Astrocyte of the spinal cord (primary cell): ENCODE measurements at regions not wholly inside any gene's neighbourhood (a gene's known extent, or its start where the extent isn't known, plus 50 kb on each side); places are given as distances from the start of the nearest gene placed in this dataset.

Experiments used
- DNase-seq: peaks from one replicate; pipeline ENCODE4 v3.0.0; 2011; ENCODE audit warnings: low read depth, low spot score
- H3K4me3 ChIP-seq: 2 replicates; pipeline ENCODE4 v1.5.1; 2011; ENCODE audit warnings: low read depth, mild to moderate bottlenecking, low read length, moderate library complexity
- in situ Hi-C: cut with HindIII; loops from 2 replicates; pipeline ENCODE4 v1.10.0; 2017; ENCODE audit warnings: low sequenced_read_pairs
- TF ChIP-seq, protein P1 (sequence below): IDR thresholded peaks from 2 replicates; pipeline ENCODE4 v1.5.1; 2012; ENCODE audit warnings: low read depth, mild to moderate bottlenecking, low read length, inconsistent platforms

DNA sequence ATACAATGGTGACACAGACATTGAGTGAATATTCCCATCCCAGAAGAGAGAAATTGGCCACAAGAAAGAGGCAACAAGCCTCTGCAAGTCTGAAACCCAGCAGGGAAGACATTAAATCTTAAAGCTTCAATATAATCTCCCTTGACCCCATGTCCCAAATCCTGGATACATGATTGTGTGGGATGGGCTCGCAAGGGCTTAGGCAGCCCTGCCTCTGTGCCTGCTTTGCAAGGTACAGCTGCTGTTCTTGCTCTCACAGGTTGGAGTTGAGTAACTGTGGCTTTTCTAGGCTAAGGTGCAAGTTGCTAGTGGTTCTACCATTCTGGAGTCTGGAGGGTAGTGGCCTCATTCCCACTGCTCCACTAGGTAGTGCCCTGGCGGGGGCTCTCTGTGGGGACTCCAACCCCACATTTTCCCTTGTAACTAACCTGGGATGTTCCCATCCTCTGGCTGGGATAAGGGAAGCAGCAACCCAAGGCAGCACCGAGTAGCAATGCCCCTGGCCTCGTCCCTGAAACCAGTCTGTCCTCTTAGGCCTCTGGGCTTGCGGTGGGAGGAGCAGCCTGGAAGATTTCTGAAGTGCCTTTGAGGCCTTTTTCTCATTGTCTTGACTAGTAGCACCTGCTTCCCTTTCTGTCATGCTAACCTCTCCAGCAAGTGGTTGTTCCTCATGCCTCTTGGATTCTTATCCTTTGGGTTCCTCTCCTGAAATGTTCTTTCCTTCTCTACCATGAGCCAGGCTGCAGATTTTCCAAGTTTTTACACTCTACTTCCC, 90.0 kb downstream of the FAM174B start:
- no peak for DNase-seq
- TF ChIP-seq, protein P1, sequence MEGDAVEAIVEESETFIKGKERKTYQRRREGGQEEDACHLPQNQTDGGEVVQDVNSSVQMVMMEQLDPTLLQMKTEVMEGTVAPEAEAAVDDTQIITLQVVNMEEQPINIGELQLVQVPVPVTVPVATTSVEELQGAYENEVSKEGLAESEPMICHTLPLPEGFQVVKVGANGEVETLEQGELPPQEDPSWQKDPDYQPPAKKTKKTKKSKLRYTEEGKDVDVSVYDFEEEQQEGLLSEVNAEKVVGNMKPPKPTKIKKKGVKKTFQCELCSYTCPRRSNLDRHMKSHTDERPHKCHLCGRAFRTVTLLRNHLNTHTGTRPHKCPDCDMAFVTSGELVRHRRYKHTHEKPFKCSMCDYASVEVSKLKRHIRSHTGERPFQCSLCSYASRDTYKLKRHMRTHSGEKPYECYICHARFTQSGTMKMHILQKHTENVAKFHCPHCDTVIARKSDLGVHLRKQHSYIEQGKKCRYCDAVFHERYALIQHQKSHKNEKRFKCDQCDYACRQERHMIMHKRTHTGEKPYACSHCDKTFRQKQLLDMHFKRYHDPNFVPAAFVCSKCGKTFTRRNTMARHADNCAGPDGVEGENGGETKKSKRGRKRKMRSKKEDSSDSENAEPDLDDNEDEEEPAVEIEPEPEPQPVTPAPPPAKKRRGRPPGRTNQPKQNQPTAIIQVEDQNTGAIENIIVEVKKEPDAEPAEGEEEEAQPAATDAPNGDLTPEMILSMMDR, result no peak
- in situ Hi-C loops, result no loop called here

DNA sequence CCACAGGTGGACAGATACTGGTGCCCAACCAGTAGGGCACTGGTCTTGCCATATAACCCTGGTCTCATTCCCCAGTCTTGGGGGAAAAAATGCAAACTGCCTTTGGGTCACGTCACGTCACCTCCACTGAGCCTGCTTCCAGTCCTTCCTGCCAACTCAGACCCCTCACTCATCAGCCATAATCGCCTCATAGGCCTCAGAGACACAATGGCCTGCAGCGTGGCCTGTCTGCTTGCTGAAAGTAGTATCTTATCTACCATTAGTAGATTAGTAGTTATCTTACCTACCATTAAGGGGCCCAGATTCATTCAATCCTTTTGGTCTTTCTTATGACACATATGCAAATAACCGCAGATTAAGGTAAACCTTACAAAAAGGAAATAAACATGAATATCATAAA, 93.8 kb downstream of the FAM174B start:
- H3K4me3 ChIP-seq, result no peak overlapping the region
- DNase-seq, result no peak
- TF ChIP-seq, protein P1, result no peak
- in situ Hi-C loops, result no loop called here

More for the DNA sequence above, 90.0 kb downstream of the FAM174B start:
- no peak overlapping the region for H3K4me3 ChIP-seq

DNA sequence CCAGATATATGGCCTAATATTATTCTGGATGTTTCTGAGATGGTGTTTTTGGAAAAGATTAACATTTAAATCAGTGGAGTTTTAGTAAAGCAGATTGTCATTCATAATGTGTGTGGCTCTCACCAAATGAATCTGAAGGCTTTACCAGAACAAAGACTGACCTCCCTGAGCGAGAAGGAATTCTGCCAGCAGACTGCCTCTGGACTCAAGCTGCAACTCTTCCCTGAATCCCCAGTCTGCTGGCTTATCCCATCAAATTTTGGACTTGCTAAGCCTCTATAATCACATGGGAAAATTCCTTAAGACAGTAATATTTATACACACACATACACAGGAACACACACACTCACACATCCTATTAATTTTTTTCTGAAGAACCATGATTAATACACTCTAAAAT, 102.3 kb downstream of the FAM174B start:
- in situ Hi-C loops, result no loop called here
- H3K4me3 ChIP-seq, result no peak overlapping the region
- no peak for DNase-seq
- TF ChIP-seq, protein P1, result no peak

DNA sequence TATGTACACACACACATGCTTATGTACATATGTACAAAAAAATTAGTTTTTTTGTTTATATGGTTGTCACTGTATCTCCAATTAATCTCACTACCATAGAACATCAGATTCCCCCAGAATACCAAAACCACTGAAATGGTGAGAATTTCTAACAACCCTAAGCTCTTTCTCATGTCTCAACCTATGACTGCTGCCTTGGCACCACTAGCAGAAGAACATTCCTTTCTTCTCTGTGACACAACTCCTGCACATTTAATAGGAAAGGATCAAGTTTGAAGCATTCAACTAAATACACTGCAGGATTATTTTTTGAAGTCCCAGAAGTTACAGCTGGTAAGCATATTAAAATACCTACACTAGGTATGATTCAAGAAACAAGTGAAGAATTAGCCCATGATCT, 109.6 kb downstream of the FAM174B start:
- in situ Hi-C loops, result no loop called here
- no peak for DNase-seq
- H3K4me3 ChIP-seq, result no peak overlapping the region
- TF ChIP-seq, protein P1, result no peak

DNA sequence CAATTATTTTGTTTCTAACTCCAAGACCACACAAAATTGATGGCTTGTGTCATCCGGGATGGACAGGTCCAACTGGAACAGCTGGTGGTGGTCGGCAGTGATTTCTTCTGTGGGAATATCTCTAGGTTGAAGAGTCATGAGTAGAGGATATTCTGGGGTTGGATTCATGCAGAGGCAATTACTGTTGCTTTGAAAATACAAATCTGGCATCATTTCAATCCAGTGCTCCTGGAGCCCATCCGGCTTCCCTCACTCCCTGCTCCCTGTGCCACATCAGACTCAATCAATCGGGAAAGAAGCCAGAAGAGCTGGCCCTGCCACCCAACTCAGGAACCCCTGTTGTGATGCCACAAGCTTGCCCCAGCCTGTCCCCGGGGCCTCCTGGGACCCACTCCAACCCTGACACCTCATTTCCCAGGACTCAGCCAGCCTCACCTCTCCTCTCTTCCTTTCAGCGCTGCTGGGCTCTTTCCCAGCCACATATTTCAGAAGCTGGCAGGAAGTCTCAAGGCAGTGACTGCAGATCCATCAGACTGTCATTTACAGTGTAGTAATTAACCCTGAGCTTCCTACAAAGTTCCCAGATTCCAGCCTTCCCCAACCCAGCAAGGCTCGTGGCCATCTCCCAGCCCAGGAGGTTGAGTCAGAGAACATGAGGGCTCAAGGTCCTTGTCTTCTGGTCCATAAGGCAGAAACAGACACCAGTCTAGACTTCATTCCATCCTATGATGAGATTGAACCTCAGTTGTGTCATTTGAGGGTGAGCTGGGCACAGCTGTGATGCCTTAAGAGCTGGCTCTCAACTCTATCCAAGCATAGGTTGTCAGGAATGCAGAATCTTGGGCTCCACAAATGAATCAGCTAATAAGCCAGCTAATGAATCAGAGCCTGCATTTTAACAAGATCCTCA, 114.0 kb downstream of the FAM174B start:
- in situ Hi-C loops, result no loop called here
- no peak overlapping the region for H3K4me3 ChIP-seq
- DNase-seq, result peak; percentile 42
- TF ChIP-seq, protein P1, result no peak

DNA sequence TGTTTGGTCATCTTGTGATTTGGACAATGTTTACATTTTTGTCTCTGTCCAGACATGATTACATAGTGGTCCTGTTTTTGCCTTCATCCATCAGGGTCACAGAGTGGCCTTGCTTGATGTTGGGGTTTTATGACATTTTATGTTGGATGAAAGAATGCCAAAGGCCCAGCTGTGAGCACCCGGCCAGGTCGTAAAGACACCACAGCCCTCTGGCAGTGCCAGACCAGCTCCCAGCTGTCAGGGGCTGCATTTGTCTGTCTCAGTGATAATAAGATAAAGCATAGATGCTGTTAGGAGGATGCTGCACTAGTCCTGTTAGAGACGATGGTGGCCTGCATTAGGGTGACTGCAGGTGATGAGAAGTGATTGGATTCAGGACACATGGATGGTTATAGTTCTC, 117.5 kb downstream of the FAM174B start:
- TF ChIP-seq, protein P1, result no peak
- H3K4me3 ChIP-seq, result no peak overlapping the region
- DNase-seq, result no peak
- in situ Hi-C loops, result no loop called here
